Endodermal cell (in vitro differentiated cells): ENCODE measurements at regions not wholly inside any gene's neighbourhood (a gene's known extent, or its start where the extent isn't known, plus 50 kb on each side); places are given as distances from the start of the nearest gene placed in this dataset.

Source experiments
- DNase-seq: peaks from one replicate; pipeline ENCODE4 v3.0.0-alpha.2; 2017
- H3K27ac ChIP-seq: 2 replicates; pipeline ENCODE4 v1.5.1; 2013; ENCODE audit warnings: mild to moderate bottlenecking, low read depth, low read length, moderate library complexity
- H3K27me3 ChIP-seq: 2 replicates; pipeline ENCODE4 v1.6.1; 2013; ENCODE audit warnings: mild to moderate bottlenecking, low read length, moderate library complexity; ENCODE audit not compliant: insufficient read depth, control insufficient read depth, poor library complexity, severe bottlenecking
- H3K36me3 ChIP-seq: 2 replicates; pipeline ENCODE4 v1.7.0; 2013; ENCODE audit warnings: mild to moderate bottlenecking, low read length, moderate library complexity; ENCODE audit not compliant: control insufficient read depth, insufficient read depth
- H3K4me1 ChIP-seq: one replicate; pipeline ENCODE4 v1.7.0; 2013; ENCODE audit warnings: low read length; ENCODE audit not compliant: control insufficient read depth, insufficient read depth
- H3K4me3 ChIP-seq: 2 replicates; pipeline ENCODE4 v1.5.1; 2013; ENCODE audit warnings: mild to moderate bottlenecking, low read length, moderate library complexity
- H3K9ac ChIP-seq: 2 replicates; pipeline ENCODE4 v1.6.1; 2013; ENCODE audit warnings: mild to moderate bottlenecking, low read length, moderate library complexity; ENCODE audit not compliant: poor library complexity, severe bottlenecking; ENCODE audit errors: extremely low read depth
- H3K9me3 ChIP-seq: 2 replicates; pipeline ENCODE4 v1.6.1; 2013; ENCODE audit warnings: mild to moderate bottlenecking, low read length, moderate library complexity; ENCODE audit not compliant: control insufficient read depth
- H3K27ac Mint-ChIP-seq: 2 replicates; pipeline ENCODE4 v1.8.0; 2020; ENCODE audit warnings: mixed read lengths
- H3K27me3 Mint-ChIP-seq: 2 replicates; pipeline ENCODE4 v1.8.0; 2021; ENCODE audit warnings: mild to moderate bottlenecking, mixed read lengths; ENCODE audit not compliant: insufficient read depth
- H3K36me3 Mint-ChIP-seq: 2 replicates; pipeline ENCODE4 v1.8.0; 2020; ENCODE audit warnings: low read depth, mixed read lengths
- H3K4me1 Mint-ChIP-seq: 2 replicates; pipeline ENCODE4 v1.8.0; 2020; ENCODE audit warnings: mixed read lengths
- H3K4me3 Mint-ChIP-seq: 2 replicates; pipeline ENCODE4 v1.8.0; 2020; ENCODE audit warnings: mild to moderate bottlenecking, moderate library complexity, mixed read lengths
- H3K9me3 Mint-ChIP-seq: 2 replicates; pipeline ENCODE4 v1.8.0; 2020; ENCODE audit warnings: mild to moderate bottlenecking, mixed read lengths
- CTCF ChIP-seq: fragments of 200-600 bp; sonication (generic); conservative IDR thresholded peaks from 2 replicates; pipeline ENCODE4 v1.5.0; 2021; ENCODE audit warnings: antibody characterized with exemption, mild to moderate bottlenecking
- WGBS, 2 experiments: methylation state at CpG; one replicate each; pipeline versions ENCODE4 v1.1.5 to v1.1.7; 2013; ENCODE audit warnings: missing lambda C conversion rate in 2 of 2, mixed read lengths in 1 of 2; ENCODE audit not compliant: insufficient coverage in 1 of 2, insufficient read length in 1 of 2; 5-methylcytosine and 5-hydroxymethylcytosine counted together

- H3K27me3 Mint-ChIP-seq: no peaks in the 10 kb centered on the region
- no peak overlapping the region for H3K4me3 ChIP-seq
- TF ChIP-seq CTCF: no peak
- 88 to 100% methylated on average over 2 to 5 of the region's 5 CpGs for WGBS, 2 experiments
- no peaks in the 10 kb centered on the region for H3K9me3 ChIP-seq
- H3K4me3 Mint-ChIP-seq: no peak overlapping the region
- H3K9ac ChIP-seq: no peak overlapping the region
- H3K36me3 ChIP-seq: no peaks in the 10 kb centered on the region
- no peaks in the 10 kb centered on the region for H3K9me3 Mint-ChIP-seq
- H3K27ac ChIP-seq: no peak overlapping the region
- no peak for DNase-seq
- H3K27ac Mint-ChIP-seq: no peak overlapping the region
- no peaks in the 10 kb centered on the region for H3K27me3 ChIP-seq
- H3K4me1 Mint-ChIP-seq: no peaks in the 10 kb centered on the region
- no peaks in the 10 kb centered on the region for H3K4me1 ChIP-seq
- H3K36me3 Mint-ChIP-seq: no peaks in the 10 kb centered on the region
Measured at GRCh38 chr17:53696286-53696685, 126.4 kb upstream of the KIF2B start.

DNA sequence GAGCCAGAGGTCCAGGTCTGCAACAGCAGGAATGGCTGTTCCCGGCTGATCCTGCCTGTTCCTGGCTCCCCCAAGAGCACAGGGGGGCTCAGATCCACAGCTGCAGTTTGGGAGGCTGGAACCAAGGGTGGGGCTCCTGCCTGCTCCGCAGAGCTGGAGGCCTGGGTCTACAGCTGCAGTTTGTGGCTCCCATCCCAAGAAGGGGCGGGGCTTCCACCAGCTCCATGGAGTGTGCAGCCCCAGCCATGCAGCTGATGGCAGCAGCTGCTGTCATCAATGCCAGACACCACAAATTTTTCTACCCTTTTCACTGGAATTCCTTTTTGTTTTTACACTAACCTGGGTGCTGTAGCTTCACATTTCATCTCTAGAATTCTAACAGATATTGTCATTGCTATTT, 135.4 kb upstream of the KIF2B start:
- WGBS, 2 experiments: 82% methylated on average over 3 of the region's 3 CpGs; no CpG with 5 or more reads in 1 of the 2 experiments
- no peaks in the 10 kb centered on the region for H3K36me3 Mint-ChIP-seq
- no peak for DNase-seq
- no peak for TF ChIP-seq CTCF
- Histone ChIP-seq H3K9me3 (no peaks in the 10 kb centered on the region), H3K4me3 (no peak overlapping the region), H3K27me3 (no peaks in the 10 kb centered on the region), H3K4me1 (no peaks in the 10 kb centered on the region), H3K36me3 (no peaks in the 10 kb centered on the region), H3K9ac (no peak overlapping the region), H3K27ac (no peak overlapping the region)
- H3K27me3 Mint-ChIP-seq: no peaks in the 10 kb centered on the region
- no peak overlapping the region for H3K4me3 Mint-ChIP-seq
- H3K27ac Mint-ChIP-seq: no peak overlapping the region
- no peaks in the 10 kb centered on the region for H3K4me1 Mint-ChIP-seq
- no peaks in the 10 kb centered on the region for H3K9me3 Mint-ChIP-seq

DNA sequence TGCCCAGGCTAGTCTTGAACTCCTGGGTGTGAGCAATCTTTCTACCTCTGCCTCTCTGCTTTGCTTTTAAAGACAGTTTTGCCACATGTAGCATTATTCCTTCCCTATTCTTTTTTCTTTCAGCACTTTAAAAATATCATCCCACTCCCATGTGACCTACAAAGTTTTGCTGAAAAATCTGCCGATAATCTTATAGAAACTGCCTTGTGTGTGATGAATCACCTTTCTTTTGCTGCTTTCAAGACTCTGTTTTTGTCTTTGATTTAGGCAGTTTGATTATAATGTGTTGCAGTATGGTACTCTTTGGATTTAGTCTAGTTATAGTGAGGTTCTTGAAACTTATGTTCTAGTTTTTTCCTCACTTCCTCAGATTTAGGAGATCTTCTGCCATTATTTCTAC, 142.0 kb upstream of the KIF2B start:
- no peaks in the 10 kb centered on the region for H3K36me3 Mint-ChIP-seq
- H3K27me3 Mint-ChIP-seq: no peaks in the 10 kb centered on the region
- no peak overlapping the region for H3K27ac Mint-ChIP-seq
- H3K9me3 Mint-ChIP-seq: peaks cover 11% of the 10 kb centered on the region
- H3K9me3 ChIP-seq: no peaks in the 10 kb centered on the region
- no peak overlapping the region for H3K4me3 ChIP-seq
- H3K4me3 Mint-ChIP-seq: no peak overlapping the region
- no peak for TF ChIP-seq CTCF
- no peak overlapping the region for H3K9ac ChIP-seq
- WGBS, 2 experiments: 97 to 100% methylated on average over 1 of the region's 1 CpG
- H3K4me1 ChIP-seq: no peaks in the 10 kb centered on the region
- no peak for DNase-seq
- no peaks in the 10 kb centered on the region for H3K4me1 Mint-ChIP-seq
- no peaks in the 10 kb centered on the region for H3K27me3 ChIP-seq
- H3K27ac ChIP-seq: no peak overlapping the region
- no peaks in the 10 kb centered on the region for H3K36me3 ChIP-seq
